ENCODE measurements at regions not wholly inside any gene's neighbourhood (a gene's known extent, or its start where the extent isn't known, plus 50 kb on each side); places are given as distances from the start of the nearest gene placed in this dataset.

- H3K27me3 ChIP-seq = no peaks in the 10 kb centered on the region
- DNase-seq (ENCODE audit: low spot score in 2 of 2) = no peak
- no peaks in the 10 kb centered on the region for H3K9me3 ChIP-seq
- TF ChIP-seq EP300 (IDR thresholded peaks at IDR 0.05) (no peak), CTCF (IDR thresholded peaks at IDR 0.05) (no peak), POLR2A (IDR thresholded peaks at IDR 0.05) (no peak)
- no peak overlapping the region for H3K27ac ChIP-seq
- H3K4me1 ChIP-seq = no peaks in the 10 kb centered on the region
- 57 to 66% methylated on average over 3 of the region's 3 CpGs for WGBS, 2 donors
- H3K4me3 ChIP-seq = no peak overlapping the region
- no peaks in the 10 kb centered on the region for H3K36me3 ChIP-seq
Measured at GRCh38 chr4:30948653-30949052, 228.5 kb downstream of the PCDH7 start.

GRCh38 chr4:30950737-30951136 is 230.6 kb downstream of the PCDH7 start:
- Histone ChIP-seq H3K4me1 (no peaks in the 10 kb centered on the region), H3K4me3 (no peak overlapping the region), H3K9me3 (no peaks in the 10 kb centered on the region), H3K36me3 (no peaks in the 10 kb centered on the region), H3K27me3 (no peaks in the 10 kb centered on the region), H3K27ac (no peak overlapping the region)
- DNase-seq (ENCODE audit: low spot score in 2 of 2) = no peak
- 83 to 84% methylated on average over 3 of the region's 3 CpGs for WGBS, 2 donors
- TF ChIP-seq CTCF (IDR thresholded peaks at IDR 0.05) (no peak), EP300 (IDR thresholded peaks at IDR 0.05) (no peak), POLR2A (IDR thresholded peaks at IDR 0.05) (no peak)

GRCh38 chr4:30952526-30953219 is 232.5 kb downstream of the PCDH7 start:
- DNase-seq (ENCODE audit: low spot score in 2 of 2) = no peak
- Histone ChIP-seq H3K4me1 (no peaks in the 10 kb centered on the region), H3K9me3 (no peaks in the 10 kb centered on the region), H3K4me3 (no peak overlapping the region), H3K27me3 (no peaks in the 10 kb centered on the region), H3K36me3 (no peaks in the 10 kb centered on the region), H3K27ac (no peak overlapping the region)
- TF ChIP-seq POLR2A (IDR thresholded peaks at IDR 0.05) (no peak), EP300 (IDR thresholded peaks at IDR 0.05) (no peak), CTCF (IDR thresholded peaks at IDR 0.05) (no peak)
- WGBS, 2 donors = 94% methylated on average over 4 of the region's 4 CpGs

- no peaks in the 10 kb centered on the region for H3K9me3 ChIP-seq
- TF ChIP-seq CTCF (IDR thresholded peaks at IDR 0.05) (no peak), EP300 (IDR thresholded peaks at IDR 0.05) (no peak), POLR2A (IDR thresholded peaks at IDR 0.05) (no peak)
Measured at GRCh38 chr4:30953799-30954198, 233.6 kb downstream of the PCDH7 start.

GRCh38 chr4:30956916-30957315 is 236.7 kb downstream of the PCDH7 start:
- DNase-seq (ENCODE audit: low spot score in 2 of 2) = no peak
- WGBS, 2 donors = 87 to 88% methylated on average over 6 of the region's 6 CpGs
- Histone ChIP-seq H3K4me1 (no peaks in the 10 kb centered on the region), H3K36me3 (no peaks in the 10 kb centered on the region), H3K4me3 (no peak overlapping the region), H3K9me3 (no peaks in the 10 kb centered on the region), H3K27ac (no peak overlapping the region), H3K27me3 (no peaks in the 10 kb centered on the region)
- no peak for TF ChIP-seq POLR2A (IDR thresholded peaks at IDR 0.05)
- TF ChIP-seq EP300 (IDR thresholded peaks at IDR 0.05) = no peak
- no peak for TF ChIP-seq CTCF (IDR thresholded peaks at IDR 0.05)

More at GRCh38 chr4:30953799-30954198, 233.6 kb downstream of the PCDH7 start:
- H3K4me3 ChIP-seq = no peak overlapping the region
- H3K27me3 ChIP-seq = no peaks in the 10 kb centered on the region
- H3K4me1 ChIP-seq = no peaks in the 10 kb centered on the region
- 89 to 90% methylated on average over 1 of the region's 1 CpG for WGBS, 2 donors
- H3K27ac ChIP-seq = no peak overlapping the region
- no peaks in the 10 kb centered on the region for H3K36me3 ChIP-seq
- no peak for DNase-seq (ENCODE audit: low spot score in 2 of 2)
